IPS-NIHi7 (cell line): ENCODE measurements at regions not wholly inside any gene's neighbourhood (a gene's known extent, or its start where the extent isn't known, plus 50 kb on each side); places are given as distances from the start of the nearest gene placed in this dataset.

Source experiments
- DNase-seq: peaks from one replicate; pipeline ENCODE4 v3.0.0; 2012; ENCODE audit warnings: mixed read lengths; ENCODE audit errors: extremely low spot score

DNA sequence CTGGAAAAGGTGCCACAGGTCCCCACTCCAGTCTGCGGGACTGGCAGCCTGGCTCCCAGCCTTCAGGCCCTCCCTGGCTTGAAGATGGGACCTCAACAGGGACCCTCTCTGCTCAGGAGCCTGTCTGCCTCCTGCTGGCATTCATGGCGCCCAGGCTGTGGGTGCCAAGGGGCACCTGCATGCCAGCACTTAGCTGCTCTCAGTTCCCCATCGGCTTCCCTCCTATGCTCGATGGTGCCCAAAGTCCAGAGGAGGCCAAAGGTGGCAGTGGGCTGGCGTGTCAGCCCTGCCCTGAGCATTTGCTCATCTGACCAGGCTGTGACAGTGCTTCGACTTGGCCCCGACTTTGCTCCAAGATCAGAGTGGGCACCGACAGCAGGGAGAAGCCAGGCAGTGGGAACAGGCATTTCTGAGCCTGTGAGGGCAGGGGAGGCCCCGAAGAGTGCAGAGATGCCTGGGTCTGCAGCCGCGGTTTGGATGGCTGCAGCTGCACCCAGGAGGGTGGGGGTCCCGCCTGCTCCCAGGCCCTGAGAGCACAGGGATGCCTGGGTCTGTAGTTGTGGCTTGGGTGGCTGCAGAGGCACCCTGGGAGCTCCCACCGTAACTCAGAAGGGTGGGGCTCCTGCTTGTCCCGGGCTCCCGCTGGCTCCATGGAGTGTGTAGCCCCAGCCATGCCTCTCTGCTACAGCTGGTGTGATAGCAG is 463.6 kb downstream of the TBC1D22A start:
- DNase-seq: no peak

DNA sequence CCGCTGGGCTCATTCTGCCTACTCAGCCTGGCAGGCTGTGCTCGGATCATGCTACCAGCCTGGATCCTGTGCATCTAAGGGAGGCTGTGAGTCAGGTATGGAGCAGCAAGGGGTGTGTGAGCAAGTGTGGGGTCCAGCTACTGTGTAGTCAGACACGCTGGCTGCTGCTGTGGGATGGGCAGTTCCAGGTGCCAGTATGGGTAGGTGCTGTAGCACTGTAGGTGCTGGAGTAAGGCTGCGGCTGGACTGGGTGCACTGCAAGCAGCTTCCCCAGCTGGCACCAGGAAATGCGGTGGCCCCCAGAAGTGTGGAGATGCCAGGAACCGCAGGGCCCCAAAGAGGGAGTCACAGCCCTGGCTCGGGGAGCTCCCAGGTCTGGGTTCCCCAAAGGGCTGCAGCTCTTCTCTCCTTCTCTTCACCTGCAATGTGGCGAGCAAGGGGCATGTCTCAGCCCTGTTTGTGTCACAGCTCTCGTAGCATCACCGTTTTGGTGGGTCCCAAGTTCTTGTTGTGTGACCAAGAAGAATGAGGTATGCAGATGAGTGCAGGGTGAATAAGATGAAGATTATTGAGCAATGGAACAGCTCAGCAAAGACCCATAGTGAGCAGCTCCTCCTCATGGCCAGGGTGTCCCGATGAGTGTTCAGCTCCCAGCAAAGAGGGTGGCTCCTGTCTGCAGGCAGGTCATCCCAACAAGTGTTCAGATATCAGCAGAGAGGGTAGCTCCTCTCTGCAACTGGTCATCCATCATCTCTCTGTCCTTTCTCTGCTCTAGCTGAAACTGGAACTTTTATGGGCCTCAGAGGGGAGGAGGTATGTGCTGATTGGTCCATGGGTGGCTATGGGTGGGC is 462.9 kb downstream of the TBC1D22A start:
- DNase-seq: no peak
